ENCODE measurements at regions not wholly inside any gene's neighbourhood (a gene's known extent, or its start where the extent isn't known, plus 50 kb on each side); places are given as distances from the start of the nearest gene placed in this dataset.

DNA sequence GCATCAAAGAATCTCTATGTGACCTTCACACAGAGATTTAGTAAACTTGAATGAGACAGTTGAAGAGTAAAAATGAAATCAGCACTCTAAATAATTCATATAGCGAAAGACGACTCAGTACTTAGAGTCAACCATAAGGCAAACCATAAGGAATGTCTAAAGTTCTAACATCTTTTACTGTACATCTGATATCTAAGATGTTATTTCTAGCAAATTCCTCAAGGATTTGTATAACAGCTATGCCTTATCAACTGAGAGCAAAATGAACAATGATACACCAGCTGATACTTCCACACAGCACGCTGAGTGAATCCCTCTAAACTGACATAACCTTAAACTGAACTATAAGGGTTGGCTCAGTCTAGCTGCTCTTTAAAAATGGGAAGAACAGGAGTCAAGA is 760.3 kb downstream of the EFNA5 start:
- TF ChIP-seq, protein P1, sequence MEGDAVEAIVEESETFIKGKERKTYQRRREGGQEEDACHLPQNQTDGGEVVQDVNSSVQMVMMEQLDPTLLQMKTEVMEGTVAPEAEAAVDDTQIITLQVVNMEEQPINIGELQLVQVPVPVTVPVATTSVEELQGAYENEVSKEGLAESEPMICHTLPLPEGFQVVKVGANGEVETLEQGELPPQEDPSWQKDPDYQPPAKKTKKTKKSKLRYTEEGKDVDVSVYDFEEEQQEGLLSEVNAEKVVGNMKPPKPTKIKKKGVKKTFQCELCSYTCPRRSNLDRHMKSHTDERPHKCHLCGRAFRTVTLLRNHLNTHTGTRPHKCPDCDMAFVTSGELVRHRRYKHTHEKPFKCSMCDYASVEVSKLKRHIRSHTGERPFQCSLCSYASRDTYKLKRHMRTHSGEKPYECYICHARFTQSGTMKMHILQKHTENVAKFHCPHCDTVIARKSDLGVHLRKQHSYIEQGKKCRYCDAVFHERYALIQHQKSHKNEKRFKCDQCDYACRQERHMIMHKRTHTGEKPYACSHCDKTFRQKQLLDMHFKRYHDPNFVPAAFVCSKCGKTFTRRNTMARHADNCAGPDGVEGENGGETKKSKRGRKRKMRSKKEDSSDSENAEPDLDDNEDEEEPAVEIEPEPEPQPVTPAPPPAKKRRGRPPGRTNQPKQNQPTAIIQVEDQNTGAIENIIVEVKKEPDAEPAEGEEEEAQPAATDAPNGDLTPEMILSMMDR (IDR thresholded peaks at IDR 0.05; ENCODE audit: low read depth, low read length) = no peak
- no peak for TF ChIP-seq EZH2phosphoT487 (IDR thresholded peaks at IDR 0.05; ENCODE audit: low read depth)
